H1 (cell line): ENCODE measurements at regions not wholly inside any gene's neighbourhood (a gene's known extent, or its start where the extent isn't known, plus 50 kb on each side); places are given as distances from the start of the nearest gene placed in this dataset.

ENCODE experiments used
- CBX5 ChIP-seq: fragments of 300-800, 300-1000 bp; sonication (generic); IDR thresholded peaks from 2 replicates; pipeline ENCODE4 v1.7.1; 2016; ENCODE audit warnings: antibody characterized with exemption, low read length, low read depth
- SP1 ChIP-seq: IDR thresholded peaks from 2 replicates; pipeline ENCODE4 v1.6.1; 2011; ENCODE audit warnings: low read depth, low read length
- YY1 ChIP-seq: IDR thresholded peaks from 2 replicates; pipeline ENCODE4 v1.6.1; 2011; ENCODE audit warnings: low read depth, mild to moderate bottlenecking, low read length

DNA sequence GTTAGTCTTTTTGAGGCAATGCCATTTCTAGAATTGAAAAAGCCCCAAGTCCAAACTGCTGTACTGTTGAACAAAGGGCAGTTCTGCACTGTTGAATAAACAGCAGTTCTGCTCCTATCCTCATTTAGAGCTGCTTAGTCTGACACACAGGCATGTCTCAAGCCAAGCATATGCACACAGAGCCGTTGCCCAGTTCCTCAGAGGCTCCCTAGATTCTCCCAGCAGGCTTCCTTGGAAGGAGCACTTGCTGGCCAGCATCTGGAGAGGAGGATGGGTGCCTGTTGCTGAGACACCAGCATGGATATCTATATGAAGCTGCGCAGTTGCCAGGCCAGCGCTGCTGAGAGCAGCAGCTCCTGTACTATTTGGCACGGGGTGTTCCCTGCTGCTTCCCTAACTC is 138.3 kb upstream of the USP38 start (continued):
- no peak for TF ChIP-seq SP1
- TF ChIP-seq YY1: no peak
- no peak for TF ChIP-seq CBX5
